ENCODE measurements at regions not wholly inside any gene's neighbourhood (a gene's known extent, or its start where the extent isn't known, plus 50 kb on each side); places are given as distances from the start of the nearest gene placed in this dataset.
"Not testable (repeated sequence)": the region's sequence is repeated elsewhere in the genome, so short reads cannot be mapped to it uniquely, and the experiment has no call there.

DNA sequence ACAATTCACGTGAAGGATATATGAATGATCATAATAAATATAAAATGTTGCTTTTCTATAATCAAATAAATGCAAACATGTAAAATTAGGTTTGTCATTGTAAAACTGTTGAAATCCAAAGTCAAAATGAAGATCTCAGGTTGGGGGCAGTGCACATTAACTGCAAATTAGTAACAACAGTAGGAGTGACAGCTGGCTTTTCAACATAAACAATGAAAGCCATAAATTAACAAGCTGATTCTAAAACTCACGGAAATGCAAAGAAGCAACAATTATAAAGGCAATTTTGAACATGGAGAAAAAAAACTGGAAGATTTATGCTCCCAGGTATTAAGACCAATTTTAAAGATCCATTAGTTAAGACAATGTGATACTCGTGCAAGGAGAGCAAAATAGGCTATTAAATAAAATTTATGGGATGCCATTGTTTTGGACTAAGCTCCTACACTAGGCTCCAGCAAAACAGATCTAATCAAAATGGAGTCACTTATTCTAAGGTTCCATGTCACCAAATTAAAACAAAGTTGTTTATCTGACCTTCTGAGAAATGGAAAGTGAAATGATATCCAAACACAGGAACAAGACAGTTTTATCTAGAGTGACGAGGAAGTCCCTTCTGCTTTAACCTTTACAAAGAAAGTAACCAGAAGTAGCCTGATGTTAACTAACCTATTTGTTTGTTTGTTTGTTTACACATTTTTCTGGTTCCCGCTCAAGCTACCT lies 770.8 kb downstream of the EPHA7 start:
- no peak for DNase-seq (ENCODE audit: low spot score)
- no peak for ATAC-seq

DNA sequence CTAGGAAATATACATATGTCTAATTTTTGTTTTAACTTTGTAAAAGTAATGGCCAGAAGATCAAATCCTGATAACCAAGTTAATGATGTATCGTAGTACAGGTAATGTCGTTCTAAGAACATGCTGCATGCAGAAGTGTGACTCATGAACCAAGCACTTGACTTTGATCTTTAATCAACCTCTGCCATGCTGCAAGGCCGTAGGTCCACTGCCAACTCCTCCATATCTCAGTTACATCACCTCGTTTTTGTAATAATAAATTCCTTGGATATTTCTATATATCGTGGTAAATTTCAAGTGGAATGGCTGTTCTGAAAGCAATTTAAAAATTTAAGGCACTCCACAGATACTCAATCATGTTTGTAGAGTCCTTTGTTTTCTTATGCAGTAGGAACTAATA lies 771.7 kb downstream of the EPHA7 start:
- DNase-seq (ENCODE audit: low spot score) (no peak), ATAC-seq (no peak)

DNA sequence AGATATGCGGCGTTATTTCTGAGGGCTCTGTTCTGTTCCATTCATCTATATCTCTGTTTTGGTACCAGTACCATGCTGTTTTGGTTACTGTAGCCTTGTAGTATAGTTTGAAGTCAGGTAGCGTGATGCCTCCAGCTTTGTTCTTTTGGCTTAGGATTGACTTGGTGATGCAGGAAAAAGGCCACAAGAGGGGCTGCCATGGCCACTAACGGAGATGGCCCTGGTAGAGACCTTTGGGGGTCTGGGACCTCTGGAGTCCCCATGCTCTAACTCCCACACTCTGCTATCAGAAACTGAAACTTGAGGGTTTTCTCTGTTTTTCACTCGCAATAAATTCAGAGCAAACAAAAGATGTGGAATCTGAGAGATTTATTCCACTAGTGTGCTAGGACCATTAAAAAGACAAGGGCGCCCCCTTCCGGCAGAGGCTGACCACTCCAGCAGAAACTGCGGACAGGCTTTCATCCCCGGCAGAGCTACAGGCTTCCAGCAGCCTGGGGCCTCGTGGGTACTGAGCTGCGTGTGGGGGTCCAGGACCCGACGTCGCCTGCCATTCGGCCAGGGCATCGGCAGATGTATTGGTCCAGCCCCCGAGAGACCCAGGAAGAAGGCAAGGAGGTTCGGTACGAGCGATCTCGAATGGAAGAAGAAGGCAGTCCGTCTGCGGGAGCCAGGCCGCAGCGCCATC lies 775.1 kb downstream of the EPHA7 start:
- not testable (repeated sequence) for DNase-seq (ENCODE audit: low spot score); ATAC-seq

DNA sequence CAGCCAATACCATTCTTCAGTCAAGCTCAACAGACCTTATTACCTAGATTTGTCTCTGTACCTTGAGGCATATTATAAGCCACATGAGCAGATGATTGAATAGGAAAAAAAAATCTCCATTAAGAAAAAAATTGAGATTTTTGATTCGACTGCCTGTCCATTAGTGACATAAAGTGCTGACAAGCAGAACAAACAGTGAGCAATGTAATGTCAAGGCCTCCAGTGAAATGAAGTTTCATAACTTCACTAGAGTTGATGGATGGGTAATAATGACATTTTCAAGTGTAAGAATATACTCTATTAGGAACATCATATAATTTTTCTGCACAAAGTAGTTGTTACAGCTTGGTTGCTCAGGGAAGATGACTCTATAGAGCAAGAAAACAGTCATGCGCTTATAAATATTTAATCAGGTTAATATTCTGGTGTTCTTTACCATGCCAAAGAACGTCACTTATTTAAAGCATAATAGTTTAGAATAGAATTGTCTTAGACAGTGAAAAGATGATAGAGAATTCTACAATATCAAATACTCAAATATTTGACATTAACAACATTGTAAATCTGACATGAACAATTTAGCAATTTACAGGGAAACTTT lies 783.7 kb downstream of the EPHA7 start:
- ATAC-seq (no peak), DNase-seq (ENCODE audit: low spot score) (no peak)

DNA sequence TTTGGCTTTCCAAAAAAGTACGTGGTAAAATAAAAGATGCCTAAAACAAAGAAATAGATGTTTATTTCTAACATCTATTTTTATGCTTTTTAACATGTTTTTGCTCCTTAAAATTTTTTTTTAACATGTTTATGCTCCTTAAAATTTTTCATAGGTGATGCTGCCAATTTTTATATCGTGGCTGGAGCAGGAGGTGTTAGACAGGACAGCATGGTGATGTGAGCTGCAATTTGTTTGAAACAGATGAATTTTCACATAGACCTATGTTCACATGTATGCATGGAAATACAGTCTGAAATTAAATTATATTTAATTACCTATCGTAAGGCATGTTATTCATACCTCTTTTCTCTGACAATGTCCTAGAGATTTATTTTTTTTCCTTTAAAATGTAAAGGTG lies 784.8 kb downstream of the EPHA7 start:
- ATAC-seq (no peak), DNase-seq (ENCODE audit: low spot score) (no peak)

DNA sequence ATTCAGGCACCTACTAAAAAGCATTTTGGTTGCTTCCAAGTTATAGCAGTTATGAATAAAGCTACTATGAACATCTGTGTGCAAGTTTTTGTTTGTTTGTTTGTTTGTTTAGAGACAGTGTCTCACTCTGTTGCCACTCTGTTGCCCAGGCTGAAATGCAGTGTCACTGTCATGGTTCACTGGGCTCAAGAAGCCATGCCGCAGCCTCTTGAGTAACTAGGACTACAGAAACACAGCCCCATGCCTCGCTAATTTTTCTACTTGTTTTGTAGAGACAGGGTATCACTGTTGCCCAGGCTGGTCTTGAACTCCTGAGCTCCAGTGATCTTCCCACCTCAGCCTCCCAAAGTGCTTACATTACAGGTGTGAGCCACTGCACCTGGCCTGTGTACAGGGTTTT lies 795.9 kb downstream of the EPHA7 start:
- ATAC-seq (no peak), DNase-seq (ENCODE audit: low spot score) (no peak)

DNA sequence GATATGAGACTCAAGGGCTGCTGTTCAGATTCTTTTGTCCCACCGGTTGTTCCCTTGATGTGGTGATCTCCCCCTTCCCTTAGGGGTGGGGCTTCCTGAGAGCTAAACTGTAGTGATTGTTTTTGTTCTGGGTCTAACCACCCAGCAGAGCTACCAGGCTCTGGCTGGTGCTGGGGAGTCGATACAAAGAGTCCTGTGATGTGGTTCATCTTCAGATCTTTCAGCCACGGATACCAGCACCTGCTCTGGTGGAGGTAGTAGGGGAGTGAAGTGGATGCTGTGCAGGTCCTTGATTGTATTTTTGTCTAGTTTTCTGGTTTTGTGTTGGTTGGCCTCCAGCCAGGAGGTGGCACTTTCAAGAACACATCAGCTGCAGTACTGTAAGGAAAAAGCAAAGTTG lies 801.6 kb downstream of the EPHA7 start:
- no peak for DNase-seq (ENCODE audit: low spot score)
- no peak for ATAC-seq

DNA sequence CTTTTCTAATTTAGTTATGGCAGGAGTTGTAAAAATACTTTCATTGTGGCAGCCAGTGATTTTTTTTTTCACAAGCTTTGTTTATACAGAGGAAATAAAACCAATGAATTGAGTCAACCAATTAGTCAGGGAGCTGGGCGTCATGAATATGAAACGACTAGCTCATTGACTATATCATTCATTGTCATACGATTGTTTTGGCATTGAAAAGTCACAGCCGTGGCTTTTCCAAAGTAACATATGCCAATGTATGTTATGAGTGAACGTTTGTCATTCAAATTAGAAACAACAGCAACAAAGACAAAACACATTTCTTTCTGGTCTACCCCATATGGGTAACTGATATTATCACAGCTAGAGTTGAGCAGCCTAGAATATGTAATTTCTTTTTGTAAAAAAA lies 810.6 kb downstream of the EPHA7 start:
- ATAC-seq (no peak), DNase-seq (ENCODE audit: low spot score) (no peak)

DNA sequence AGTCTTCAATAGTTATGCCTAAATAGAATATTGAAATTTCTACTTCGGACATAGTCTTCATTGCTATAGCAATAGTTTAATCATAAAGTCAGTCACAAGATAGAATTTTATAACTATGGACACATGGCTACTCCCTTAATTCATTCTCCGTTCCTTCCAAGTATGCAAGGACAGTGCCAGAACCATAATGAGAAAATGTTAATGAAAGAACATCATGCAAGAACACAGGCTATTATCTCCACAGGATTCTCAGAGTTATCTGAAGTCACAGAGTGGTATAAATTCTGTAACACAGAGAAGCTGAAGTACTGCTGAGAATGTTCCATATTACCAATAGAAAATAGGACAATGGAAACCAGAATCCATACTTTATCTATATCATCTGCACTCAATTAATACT lies 826.2 kb downstream of the EPHA7 start:
- DNase-seq (ENCODE audit: low spot score) (no peak), ATAC-seq (no peak)

DNA sequence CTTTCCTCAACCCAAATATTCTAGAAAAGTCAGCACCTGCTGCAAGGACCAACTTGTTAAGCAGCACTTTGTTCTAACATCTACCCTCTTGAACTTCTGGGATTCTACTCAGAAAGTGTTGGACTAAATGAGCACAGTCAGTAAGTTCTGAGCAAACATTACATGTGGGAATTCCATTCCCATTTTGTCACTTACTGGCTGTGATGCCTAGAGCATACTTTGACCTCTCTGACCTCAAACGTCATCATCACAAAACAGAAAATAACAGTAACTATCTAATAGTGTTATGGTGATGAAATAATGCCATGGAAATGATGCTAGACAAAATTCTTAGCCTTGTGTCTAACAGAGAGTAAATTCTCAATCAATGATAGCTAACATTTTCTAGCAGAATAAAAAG lies 829.4 kb downstream of the EPHA7 start:
- no peak for ATAC-seq

DNA sequence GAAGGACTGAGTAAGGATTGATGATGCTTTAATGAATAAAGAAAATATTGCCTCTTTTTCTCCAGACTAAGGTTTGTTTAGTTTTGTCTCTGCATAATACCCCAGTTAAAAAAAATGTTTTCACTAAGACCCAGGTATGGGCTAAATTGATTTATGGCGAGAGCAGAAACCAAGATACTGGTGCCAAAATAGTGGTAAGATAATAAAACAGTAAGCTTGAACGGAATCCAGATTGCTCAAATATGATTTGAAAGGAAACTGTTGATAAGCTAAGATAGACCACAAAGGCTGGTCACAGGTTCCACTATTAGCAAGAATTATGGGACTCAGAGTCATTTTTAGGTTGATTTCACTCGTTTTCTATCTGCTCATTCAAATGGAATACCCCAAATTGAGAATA lies 831.2 kb downstream of the EPHA7 start:
- DNase-seq (ENCODE audit: low spot score) = no peak
- no peak for ATAC-seq

More for the DNA sequence above, 829.4 kb downstream of the EPHA7 start:
- no peak for DNase-seq (ENCODE audit: low spot score)

DNA sequence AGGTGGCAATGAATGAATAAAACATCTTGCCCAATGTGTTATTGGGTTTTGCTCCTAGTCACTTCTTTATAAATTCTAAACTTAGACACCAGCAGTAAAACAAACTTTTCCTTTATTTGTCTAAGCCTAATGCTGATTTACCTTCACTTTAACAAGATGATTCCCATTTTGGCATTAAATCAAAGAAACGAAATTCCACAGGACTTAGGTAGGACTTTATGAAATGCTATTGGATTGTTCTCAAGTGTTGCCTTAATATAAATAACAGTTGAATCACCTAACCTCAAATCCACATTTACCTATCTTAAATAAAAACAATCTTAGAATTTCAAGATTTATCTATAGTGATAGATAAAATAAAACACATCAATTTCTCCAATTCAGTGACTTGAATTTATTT lies 831.8 kb downstream of the EPHA7 start:
- DNase-seq (ENCODE audit: low spot score) (no peak), ATAC-seq (no peak)

DNA sequence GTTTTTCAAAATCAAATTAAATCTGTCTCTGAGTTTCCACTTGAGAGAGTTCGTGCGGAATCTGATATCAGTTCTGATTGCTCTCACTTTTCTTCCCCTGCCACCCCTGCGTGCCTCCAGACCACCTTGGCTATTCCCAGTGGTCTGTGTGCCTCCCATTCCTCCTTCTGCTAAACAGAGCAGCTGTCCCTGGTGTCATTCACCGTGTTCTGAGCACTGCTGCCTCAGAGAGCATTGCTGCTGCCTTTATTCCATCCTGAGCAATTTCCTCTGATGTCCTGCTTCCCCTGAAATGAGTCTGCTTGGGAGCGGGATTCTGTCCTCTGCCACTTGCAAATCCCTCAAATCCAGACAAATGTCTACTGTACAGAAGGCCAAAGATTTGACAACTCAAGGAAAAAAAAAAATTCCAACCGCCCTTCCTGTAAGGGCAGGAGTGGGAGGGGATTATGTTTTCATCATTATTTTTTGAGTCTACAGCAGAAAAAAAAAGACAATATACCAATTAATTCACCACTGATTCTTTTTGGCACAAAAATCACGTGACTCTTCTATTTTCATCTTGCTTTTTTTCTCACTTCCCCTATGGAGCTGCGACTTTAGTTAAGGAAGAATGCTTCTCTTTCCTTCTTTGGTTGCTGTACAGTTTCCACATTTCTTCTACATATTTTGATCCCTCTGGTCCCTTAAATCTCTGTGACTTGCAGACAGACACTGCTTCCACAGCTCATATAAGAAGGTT lies 833.0 kb downstream of the EPHA7 start:
- ATAC-seq = no peak
- DNase-seq (ENCODE audit: low spot score) = no peak

DNA sequence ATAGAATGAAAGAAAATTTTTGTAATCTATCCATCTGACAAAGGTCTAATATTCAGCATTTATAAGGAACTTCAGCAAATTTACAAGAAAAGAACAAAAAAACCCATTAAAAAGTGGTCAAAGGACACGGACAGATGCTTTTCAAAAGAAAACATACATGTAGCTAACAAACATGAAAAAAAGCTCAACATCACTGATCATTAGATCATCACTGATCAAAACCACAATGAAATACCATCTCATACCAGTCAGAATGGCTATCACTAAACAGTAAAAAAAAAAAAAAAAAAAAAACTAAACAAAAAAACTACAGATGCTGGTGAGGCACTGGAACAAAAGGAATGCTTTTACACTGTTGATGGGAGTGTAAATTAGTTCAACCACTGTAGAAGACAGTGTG lies 837.1 kb downstream of the EPHA7 start:
- ATAC-seq (no peak), DNase-seq (ENCODE audit: low spot score) (no peak)

DNA sequence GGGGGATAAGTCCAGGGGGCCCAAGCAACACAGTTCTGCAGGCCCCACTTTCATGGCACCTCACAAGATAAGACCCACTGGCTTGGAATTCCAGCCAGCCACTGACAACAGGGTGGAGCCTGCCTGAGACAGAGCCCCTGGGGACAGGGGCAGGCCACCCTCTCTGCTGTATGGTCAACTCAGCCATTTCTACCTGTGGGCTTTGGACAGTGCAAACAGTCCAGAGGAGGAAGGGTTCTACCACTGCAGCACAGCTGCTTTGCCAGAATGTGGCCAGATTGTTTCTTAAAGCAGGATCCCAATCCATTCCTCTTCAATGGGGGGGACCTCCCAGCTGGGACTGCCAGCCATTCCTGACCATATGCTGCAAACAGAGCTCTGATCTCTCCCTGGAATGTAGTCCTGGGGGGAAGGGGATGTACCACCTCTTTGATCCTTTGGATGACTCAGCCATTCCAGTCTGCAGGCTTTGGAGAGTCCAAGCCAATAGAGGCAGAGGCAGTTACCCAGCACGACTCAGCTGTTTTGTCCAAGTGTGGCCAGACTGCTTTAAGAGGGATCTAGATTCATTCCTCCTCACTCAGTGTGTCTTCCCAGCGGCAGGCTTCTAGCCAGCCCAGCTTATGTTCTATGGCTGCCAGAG lies 842.2 kb downstream of the EPHA7 start:
- DNase-seq (ENCODE audit: low spot score) (no peak), ATAC-seq (no peak)

DNA sequence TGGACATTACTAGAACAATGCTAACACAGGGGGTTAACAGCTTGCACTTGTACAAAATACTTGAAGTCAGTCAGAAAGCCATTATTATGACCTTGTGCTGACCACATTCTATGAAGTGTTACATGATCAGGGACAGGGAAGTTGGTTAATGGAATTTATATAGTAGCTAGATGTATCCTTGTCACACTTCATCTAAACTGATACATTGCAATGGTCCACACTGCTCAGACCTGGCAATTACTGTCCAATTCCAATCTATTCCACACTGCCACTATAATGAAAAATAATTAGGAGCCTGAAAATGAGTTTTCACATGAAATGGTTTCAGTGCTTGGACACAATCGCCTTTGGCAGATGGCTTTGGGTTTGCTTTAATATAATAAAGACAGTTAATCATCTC lies 850.8 kb downstream of the EPHA7 start:
- DNase-seq (ENCODE audit: low spot score) (no peak), ATAC-seq (no peak)

DNA sequence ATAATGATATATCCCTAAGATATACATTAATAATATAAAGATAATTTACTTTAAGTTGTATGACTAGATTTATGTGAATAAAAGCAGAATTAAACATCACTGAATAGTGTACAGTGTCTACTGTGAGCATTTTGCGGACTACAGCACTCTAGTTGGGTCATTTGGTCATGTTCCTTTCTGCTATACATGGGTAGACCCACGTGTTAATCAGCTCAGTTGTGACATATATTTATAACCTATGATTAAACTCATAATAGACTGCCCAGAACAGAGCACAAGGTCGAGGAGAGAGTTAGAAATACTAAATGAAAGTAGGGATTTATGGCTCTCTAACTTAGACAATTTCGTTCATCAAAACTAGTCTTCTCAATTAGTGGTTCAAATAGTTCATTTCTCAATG lies 852.7 kb downstream of the EPHA7 start:
- ATAC-seq (no peak), DNase-seq (ENCODE audit: low spot score) (no peak)

DNA sequence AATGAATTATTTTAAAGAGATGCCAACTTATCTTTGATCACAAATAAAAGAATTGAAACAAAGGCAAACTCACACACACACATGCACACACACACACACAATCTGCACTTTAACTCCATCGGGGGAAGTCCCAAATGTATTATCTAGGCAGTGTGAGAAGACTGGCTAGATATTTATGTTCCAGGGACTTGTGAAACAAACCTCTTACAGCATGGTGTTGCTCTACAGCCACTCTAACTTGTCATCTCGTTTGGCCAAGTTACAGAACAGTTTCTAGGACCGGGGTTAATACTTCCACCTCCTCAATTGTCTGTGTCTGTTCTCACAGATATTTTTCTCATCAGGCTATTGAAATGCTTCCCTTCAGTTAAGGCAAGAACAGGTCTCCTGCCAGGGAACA lies 855.0 kb downstream of the EPHA7 start:
- DNase-seq (ENCODE audit: low spot score) = no peak
- no peak for ATAC-seq

DNA sequence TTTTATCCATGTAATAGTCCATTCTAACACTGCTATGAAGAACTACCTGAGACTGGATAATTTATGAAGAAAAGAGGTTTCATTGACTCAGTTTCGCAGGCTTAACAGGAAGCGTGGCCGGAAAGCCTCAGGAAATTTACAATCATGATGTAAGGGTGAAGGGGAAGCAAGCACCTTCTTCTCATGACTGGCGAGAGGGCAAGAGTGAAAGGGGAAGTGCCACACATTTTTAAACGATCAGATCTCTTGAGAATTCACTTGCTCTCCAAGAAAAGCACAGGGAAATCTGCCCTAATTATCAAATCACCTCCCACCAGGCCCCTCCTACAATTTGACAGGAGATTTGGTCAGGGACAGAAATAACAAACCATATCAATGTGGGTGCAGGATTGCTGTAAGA lies 859.7 kb downstream of the EPHA7 start:
- no peak for ATAC-seq
- DNase-seq (ENCODE audit: low spot score) = no peak

DNA sequence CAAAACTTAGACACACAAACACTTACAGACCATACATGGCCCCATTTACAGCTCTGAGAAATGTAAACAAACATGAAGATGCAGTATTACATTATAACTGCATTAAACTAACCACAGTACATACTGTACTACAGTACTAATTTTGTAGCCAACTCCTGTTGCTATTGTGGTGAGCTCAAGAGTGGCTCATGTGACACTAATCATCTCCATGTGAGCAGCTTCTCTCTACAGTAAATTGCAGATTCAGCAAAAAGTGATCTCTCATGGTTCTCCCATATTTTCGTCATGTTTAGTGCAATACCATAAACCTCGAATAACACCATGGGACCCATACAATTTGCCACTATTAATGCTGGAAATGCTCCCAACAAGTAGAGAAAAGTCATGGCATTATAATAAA lies 860.4 kb downstream of the EPHA7 start:
- DNase-seq (ENCODE audit: low spot score) (no peak), ATAC-seq (no peak)

DNA sequence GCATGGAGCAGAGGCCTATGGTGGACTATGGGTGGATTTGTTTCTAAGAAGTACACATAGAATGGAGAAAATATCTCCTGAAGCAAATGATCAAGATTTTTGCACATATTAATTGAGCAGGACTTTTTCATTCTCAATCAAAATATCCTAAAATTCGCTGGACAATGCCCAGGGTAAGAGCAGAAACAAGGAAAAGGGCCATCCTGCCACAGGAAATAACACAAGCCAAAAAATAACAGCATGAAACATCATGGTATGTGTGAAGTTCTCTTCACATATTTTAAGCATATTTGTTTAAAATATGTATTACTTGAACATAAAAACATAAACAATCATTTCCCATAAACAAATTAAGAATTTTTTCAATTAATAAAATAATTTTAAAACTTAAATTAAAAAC lies 868.9 kb downstream of the EPHA7 start:
- DNase-seq (ENCODE audit: low spot score) (no peak), ATAC-seq (no peak)
